ENCODE measurements at regions not wholly inside any gene's neighbourhood (a gene's known extent, or its start where the extent isn't known, plus 50 kb on each side); places are given as distances from the start of the nearest gene placed in this dataset.
"Not testable (repeated sequence)": the region's sequence is repeated elsewhere in the genome, so short reads cannot be mapped to it uniquely, and the experiment has no call there.

DNA sequence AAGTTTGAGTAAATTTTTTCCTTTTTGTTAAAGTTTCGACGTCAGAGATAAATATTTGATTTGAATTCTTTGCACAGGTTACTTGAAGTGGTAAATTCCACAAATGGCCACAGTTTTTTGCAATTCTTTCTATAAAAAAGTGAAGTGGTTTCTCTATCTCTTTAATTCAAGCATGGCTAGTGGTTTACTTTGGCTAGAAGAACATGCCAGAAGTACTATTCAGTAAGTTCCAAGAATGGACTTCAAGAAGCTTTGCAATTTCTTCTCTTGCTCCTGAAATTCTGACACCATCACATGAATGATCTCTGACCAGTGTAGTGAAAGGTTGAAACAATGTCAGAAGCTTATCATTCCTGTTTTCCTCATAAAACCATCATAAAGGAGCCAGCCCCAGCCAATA is 55.7 kb upstream of the RNPC3 start:
- DNase-seq: no peak

DNA sequence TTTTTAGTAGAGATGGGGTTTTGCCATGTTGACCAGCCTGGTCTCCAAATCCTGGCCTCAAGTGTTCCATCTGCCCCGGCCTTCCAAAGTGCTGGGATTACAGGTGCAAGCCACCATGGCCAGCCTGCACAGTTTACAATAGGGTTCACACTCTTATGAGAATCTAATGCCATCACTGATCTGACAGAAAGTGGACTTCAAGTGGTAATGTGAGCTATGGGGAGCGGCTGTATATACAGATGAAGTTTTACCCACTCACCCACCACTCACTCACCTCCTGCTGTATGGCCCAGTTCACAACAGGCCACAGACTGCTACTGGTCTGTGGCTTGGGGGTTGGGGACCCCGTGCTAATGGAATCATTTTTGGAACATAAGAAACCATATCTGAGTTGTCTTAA is 58.4 kb upstream of the RNPC3 start:
- DNase-seq: no peak

DNA sequence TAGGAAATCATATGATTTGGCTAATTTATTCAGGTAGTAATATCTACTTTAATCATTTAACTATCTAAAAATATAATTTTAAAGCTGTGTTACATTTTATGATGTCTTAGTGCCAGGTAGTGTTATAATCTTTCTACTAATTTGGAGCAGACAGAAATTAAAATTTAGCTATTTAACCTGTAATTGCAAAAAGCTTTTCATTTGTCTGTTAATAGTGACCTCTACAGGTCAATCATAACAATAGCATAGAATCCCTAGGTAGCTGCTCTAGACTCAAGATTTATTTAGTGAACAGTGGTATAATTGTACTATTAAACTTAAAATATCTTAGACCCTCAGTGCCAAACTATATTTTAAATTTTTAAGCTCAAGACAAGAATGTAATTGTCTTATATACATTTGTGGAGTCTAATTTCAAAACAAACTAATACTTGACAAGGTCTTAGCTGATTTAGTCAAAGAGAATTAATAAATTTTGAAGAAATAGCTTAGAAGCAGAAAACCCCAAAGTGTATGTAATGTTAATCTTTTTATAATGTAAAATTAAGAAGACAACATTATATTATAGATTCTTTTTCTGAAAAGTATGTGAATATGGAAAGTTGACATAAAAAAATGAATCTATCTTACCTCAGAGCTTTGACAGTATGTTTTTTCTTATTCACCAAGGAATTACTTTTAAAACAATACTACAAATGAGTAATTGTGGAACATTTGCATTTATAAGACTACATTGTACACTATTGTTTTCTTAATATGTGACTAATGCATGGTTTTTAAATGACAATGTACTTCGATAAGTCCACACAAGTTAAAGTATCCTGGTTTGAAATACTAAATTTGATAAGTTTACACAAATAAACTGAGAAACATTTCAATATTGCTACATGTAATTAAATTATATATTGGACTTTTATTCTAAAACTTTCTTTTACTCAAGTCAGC is 64.1 kb upstream of the RNPC3 start:
- DNase-seq: peak; percentile 24

DNA sequence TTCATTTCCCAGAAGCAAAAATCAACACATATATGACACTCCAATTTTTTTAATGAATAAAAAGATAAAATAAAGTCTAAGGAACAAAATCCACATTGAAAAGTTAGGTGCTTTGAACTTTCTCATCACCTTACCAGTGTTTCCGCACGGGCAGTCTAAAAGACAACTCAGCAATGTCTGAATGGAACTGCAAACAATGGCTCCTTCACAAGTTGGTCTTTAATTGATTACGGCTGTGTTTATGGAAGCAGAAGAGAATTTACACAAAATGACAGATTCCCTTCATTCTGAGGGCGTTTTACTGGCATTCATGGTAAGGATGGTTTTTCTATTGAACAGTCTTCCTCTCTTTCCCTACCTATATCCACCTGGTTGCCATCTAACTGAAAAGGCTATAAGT is 65.0 kb upstream of the RNPC3 start:
- DNase-seq: no peak

DNA sequence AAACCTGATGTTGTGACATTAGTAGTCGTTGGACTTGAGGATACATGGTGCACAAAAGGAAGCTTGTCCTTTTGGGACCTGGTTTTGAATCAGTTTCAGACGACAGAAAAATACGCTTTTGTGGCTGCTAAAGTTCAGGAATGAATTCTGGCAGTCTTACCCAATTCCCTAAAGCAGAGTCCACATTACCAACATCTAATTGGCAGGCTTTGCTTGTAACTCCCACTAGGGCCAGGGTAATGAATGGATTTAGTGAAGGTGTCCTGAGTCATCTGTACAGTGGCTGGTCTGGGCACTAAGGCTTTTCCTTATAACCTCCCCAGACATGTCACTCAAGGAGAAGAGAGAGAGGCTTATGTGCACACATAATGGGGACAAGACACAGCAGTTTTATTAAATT is 66.2 kb upstream of the RNPC3 start:
- DNase-seq: no peak

DNA sequence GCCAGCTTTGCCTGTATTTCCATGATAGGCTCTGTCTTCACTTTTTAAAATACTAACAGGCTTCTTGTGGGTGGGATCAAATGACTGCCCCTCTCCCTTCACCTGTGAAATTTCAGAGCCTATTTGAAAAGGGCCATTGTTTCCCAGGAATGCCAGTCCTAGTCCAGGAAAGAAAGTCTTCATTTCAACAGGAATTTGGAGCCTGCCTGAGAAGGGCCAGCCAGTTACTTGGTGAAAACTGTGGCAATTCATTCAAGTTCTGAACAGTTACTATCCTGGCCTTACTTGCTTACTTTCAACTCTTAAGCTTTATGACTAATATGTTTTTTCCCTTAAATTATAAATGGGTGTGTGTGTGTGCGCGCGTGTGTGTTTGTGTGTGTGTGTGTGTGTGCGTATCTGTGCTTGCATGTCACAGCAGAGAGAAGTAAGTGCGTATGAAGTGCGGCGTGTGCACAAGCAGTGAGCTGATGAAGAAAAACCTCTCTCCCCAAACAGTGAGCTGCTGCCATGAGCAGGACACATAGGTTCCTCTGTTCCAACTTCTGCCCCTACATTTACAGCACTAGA is 67.5 kb upstream of the RNPC3 start:
- DNase-seq: no peak

DNA sequence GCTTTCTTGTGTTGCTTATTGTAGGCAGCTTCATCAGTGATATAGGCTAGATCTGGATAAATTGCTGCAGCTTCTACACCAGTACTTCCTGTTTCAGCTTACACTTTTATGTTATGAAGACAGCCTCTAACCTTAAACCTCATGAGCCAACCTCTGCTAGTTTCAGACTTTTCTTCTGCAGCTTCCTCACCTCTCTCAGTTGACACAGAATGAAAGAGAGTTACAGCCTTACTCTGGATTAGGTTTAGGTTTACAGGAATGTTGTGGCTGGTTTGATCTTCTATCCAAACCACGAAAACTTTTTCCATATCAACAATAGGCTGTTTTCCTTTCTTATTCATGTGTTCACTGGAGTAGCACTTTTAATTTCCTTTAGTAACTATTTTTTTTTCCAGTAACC is 76.9 kb upstream of the RNPC3 start:
- DNase-seq: no peak

DNA sequence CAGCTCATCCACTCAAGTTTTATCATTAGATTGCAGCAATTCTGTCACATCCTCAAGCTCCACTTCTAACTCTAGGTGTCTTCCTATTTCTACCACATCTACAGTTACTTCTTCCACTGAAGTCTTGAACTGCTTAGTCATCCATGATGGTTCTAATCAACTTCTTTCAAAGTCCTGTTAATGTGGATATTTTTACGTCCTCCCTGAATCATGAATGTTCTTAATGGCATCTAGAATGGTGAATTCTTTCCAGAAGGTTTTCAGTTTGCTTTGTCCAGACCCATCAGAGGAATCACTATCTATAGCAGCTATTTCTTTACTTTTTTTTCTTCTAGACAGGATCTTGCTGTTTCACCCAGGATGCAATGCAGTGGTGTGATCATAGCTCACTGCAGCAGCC is 78.0 kb upstream of the RNPC3 start:
- no peak for DNase-seq

DNA sequence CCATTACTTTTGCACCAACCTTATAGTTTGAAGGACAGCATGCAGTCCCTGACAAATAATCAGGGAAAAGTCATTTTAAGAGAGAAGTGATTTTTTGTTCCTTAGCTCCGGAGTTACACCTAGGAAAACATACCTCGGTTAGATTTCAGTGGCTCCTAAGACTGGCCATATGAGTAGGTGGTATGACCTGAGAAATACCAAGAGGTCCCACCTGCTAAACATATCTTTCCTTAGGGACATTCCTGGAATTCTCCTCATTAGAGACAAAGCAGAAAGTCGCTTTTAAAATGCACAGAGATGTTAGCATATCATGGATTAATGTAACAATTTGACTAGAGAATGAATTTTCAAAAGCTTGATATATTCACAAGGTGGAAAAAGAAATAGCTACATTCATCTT is 84.2 kb upstream of the RNPC3 start:
- no peak for DNase-seq

DNA sequence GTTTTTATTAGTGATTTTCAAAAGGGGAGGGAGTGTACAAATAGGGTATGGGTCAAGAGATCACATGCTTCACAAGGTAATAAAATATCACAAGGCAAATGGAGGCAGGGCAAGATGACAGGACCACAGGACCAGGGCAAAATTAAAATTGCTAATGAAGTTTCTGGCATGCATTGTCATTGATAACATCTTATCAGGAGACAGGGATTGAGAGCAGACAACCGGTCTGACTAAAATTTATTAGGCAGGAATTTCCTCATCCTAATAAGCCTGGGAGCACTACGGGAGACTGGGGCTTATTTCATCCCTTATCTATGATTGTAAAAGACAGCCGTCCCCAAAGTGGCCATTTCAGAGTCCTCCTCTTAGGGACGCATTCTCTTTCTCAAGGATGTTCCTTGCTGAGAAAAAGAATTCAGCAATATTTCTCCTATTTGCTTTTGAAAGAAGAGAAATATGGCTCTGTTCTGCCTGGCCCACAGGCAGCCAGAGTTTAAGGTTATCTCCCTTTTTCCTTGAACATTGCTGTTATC is 88.9 kb upstream of the RNPC3 start:
- not testable (repeated sequence) for DNase-seq

DNA sequence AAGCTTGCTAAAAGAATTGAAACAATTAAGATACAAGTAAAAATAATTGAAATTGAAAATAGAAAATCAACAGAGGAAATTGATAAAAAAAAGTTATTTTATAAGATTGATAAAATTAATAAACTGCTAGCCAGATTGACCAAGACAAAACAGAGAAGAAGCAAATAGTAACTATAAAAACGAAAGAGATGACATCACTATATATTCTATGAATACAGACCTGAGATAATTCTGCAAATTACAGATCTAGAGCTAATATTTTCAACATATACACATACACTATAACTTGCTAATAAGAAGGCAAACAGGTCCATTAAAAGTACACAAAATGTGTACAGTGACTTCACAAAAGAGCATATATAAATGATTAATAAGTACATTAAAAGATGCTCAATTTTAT is 90.1 kb upstream of the RNPC3 start:
- DNase-seq: no peak

DNA sequence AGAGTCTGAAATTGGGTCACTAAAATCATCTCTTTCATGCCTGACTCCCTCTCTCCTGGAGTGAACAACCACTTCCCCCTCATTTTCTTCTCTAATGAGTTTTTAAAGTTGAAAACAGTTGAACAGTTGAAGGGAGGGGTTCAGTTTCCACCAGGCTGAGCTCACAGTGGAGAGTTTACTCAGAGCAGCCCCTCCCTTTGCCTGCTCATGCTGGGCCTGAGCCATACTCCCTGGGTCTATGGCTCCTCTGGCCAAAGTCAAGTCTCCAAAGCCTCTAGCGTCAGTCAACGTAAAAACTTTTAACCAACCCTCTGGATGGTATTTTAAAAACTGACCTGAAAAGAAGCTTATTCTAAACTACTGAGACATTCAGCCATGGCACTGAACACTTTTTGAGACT is 100.8 kb upstream of the RNPC3 start:
- no peak for DNase-seq

DNA sequence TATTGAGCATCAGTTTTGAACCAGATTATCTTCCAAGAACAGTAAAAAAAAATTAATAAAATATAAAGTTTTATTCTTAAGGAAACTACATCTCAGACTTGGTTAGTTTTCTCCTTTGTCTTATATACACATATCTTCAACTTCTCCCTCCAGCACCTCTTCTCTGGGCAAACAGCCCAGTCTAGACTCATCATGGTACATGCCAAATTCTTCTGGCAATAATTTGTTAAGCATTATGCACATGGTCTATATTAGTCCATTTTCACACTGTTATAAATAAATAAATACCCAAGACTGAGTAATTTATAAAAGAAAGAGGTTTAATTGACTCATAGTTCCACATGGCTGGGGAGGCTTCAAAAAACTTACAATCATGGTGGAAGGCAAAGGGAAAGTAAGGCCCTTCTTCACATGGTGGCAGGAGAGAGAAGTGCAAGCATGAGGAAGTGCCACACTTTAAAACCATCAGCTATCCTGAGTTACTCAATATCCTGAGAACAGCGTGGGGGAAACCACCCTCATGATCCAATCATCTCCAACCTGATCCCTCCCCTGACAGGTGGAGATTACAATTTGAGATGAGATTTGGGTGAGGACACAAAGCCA is 108.7 kb upstream of the RNPC3 start:
- DNase-seq: no peak

DNA sequence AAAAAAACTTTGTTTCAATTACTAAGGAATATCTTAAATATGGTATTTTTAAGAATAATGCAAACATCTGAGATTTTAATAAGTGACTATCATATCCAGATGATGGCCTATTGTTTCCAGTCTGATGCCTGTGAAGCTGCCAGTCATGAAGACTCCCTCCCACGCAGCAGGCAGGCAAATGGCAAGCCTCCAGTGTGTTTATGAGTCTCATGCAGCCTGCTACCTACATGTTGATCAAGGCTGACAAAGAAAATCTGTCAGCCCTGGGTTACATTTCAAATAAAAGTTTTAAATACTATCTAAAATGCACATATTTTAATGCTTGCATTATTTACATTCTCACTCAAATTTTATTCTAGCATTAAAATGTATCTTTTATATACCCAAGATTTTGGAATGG is 137.6 kb upstream of the RNPC3 start:
- DNase-seq: no peak

DNA sequence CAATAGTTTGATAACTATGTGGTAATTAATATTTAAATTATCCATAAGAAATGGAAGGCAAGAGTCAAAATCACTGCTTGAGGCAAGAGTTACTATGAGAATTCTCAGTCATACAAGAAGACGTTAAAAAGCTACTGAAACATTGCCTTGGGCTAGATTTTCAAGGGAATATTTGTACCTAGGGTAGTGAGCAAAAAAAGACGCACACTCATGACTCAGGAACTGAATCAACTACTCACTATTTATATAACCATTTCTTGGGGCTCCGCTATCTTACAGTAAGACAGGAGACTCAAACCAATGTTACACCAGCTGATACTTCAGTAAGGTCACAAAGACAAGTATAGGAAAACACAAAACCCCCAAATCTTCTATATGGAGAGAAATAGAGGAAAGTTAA is 151.5 kb upstream of the RNPC3 start:
- DNase-seq: no peak

DNA sequence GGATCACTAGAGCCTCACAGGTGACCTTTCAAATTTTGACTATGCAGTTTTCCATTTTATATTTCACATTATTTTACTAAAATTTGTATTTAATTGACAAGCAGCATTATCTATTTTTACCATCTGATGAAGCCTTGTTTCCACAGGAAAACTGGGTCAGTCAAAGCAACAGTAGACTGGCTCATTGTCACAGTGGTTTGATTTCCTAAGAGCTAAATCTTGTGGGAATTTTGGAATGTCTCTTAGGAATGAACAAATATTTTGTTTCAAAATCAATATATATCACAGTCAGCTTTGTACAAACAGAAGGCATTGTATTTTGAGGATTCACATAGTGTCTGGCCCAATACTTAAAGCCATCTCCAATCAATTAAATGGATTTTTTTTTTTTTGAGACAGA is 152.6 kb upstream of the RNPC3 start:
- DNase-seq: no peak

DNA sequence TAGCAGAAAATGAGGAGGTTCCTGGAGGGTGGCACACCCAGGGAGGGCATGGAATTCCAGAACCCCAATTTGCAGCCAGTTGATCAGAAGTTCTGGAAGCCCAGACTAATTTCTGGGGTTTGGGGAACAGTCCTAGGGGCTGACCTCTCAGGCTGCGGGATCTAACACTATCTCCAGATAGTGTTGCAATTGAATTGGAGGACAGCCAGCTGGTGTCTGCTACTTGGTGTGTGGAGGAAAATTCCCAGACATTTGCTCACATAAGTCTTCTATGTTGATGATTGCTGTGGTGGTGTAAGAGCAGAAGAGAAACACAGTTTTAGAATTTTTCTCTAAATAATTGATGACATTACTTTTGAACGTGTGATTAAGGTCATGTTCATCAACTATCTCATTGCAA is 154.3 kb upstream of the RNPC3 start:
- DNase-seq: no peak

DNA sequence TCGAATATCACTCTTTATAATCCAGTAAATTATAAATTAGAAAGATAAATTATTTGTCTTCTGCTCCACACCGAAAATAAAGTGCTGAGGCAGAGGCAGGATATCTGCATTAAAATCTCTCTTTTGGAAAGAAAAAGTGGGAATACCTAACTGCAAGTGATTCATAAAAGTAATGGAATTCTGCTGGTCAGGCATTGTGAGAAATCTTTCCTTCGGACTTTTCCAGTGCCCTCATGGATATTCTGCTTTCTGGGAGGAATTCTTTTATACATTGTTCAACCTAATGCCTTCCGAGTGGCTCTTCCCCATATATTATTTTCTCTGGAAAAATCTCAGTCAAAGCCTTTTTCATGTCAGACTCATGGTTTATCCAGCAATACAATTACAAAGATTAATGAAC is 158.3 kb upstream of the RNPC3 start:
- no peak for DNase-seq

DNA sequence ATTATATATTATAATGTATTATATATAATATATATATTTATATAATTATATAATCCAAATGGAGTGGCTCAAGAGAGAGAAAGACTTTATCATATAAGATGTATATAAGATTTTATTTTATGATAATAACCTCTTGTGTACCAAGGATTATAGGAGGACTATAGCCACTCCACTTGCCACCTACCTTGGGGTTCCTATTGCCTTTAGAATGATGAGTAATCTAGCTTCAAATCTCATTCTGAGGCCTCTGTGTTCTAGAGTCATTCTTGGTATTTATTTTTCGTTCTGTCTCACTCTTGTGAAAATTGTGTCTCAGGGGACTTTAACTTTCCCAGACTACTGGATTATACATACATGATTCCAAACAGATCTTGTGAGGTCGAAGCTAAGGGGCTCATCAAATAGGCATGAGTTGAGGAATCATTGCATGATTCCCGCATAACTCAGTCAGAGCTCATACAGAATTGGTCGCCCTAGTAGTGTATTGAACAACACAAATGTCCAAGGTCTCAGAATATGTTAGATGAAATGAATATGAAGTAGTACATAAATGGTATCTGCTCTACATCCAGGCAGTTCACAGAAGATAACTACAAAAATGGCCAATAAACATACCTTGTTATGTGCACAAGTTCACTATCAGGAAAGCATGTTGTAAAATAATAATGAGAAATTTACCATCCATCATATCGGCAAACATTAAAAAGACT is 159.5 kb upstream of the RNPC3 start:
- no peak for DNase-seq

DNA sequence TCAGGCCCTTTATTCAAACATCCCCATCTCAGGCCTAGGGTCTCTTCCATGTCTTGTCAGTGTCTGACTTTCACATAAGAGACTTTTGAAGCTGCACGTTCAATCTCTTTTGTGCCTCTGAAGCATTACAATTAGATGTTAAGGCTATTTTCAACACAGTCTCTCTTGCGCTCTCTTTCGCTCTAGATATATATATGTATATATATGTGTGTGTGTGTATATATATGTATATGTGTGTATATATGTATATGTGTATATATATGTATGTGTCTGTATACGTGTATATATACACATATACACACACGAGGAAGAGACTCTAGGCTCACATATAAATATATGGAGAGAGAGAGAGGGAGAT is 162.5 kb upstream of the RNPC3 start:
- DNase-seq: no peak

DNA sequence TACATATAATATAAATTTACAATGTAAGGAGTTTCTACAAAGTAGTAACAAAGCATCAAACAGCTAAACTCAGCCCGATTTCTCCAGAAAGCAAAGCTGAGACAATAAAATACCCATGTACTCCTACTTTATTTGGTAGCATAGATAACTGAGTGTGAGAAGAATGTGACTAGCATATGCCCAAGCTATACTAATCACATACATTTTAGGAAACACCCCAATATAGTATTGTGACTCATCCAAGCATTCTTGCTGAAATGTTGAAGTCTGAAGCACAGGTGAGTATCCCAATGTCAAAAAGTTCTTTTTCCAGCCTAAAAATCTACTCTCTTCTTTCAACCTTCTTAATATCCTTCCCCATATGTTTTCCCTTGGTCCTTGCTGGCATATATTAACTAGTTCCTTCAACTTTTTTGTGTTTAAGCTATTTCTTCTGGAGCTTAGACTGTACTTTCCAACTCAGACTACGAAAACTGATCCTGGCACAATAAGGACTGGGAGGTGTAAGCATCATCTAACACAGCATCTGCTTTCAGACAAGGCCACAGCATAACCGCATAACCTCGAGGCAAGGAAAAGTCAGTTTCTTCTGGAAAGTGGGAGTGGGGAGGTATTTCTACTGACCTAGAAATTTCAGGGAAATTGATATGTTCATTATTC is 163.0 kb upstream of the RNPC3 start:
- no peak for DNase-seq

DNA sequence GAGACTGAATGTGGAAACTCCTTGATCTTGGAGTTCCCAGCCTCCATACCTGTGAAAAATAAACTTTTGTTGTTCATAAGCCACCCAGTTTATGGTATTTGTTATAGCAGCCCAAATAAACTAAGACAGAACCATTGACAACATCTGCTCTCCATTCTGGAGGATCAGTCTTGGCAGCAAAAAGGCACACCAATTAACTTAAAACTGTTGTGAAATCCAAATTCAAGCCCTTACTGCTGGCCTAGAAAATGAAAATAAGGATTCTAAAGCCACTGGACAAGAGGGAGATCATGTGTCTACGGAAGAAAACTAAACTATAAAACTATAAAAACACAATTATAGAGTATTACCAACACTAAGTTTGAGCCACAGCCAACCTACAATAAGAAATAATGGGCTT is 172.1 kb upstream of the RNPC3 start:
- no peak for DNase-seq

DNA sequence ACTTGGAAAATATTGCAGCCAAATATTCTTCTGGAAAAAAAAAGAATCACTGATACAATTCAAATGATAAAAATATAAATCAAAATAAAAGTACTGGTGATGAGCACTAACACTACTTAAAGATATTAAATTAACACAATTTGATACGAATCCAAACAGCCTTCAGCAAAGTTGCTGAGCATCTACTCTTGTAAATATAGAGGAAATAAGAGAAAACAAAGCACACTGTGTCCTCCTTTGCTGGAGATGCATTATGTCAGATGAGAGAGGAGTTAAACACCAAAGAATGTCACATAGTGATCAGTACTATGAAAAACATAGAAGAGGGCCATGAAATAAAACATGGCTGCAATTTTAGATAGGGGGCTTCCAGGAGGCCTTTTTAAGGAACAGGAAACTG is 177.4 kb upstream of the RNPC3 start:
- no peak for DNase-seq
